Left ventricle myocardium inferior (tissue), 1 donor: ENCODE measurements at regions not wholly inside any gene's neighbourhood (a gene's known extent, or its start where the extent isn't known, plus 50 kb on each side); places are given as distances from the start of the nearest gene placed in this dataset.

Experiments
- DNase-seq: peaks from one replicate; pipeline ENCODE4 v3.0.0-alpha.2; 2020
- H3K27ac ChIP-seq: fragments of 200-600 bp; replicated peaks from 2 replicates; pipeline ENCODE4 v1.8.0; 2021
- H3K27me3 ChIP-seq: fragments of 200-600 bp; 2 replicates; pipeline ENCODE4 v1.8.0; 2021; ENCODE audit warnings: low read depth
- H3K36me3 ChIP-seq: fragments of 200-600 bp; 2 replicates; pipeline ENCODE4 v1.8.0; 2021
- H3K4me1 ChIP-seq: fragments of 200-600 bp; 2 replicates; pipeline ENCODE4 v1.8.0; 2021
- H3K4me3 ChIP-seq: fragments of 200-600 bp; 2 replicates; pipeline ENCODE4 v1.8.0; 2021; ENCODE audit warnings: mild to moderate bottlenecking, moderate library complexity
- H3K9me3 ChIP-seq: fragments of 200-600 bp; replicated peaks from 2 replicates; pipeline ENCODE4 v1.8.0; 2021
- intact Hi-C: fragments of 100-400 bp; cut with micrococcal nuclease; formaldehyde crosslinking; loops from one replicate; pipeline ENCODE4 v1.11.0; 2022
- TF ChIP-seq, protein P1 (sequence below): fragments of 200-600 bp; IDR thresholded peaks from 2 replicates; pipeline ENCODE4 v1.8.0; 2021; ENCODE audit warnings: antibody characterized with exemption, mild to moderate bottlenecking, borderline replicate concordance
- donor health status: DM: no; HTN: yes; CAD: no; lungs with severe emphysema.

DNA sequence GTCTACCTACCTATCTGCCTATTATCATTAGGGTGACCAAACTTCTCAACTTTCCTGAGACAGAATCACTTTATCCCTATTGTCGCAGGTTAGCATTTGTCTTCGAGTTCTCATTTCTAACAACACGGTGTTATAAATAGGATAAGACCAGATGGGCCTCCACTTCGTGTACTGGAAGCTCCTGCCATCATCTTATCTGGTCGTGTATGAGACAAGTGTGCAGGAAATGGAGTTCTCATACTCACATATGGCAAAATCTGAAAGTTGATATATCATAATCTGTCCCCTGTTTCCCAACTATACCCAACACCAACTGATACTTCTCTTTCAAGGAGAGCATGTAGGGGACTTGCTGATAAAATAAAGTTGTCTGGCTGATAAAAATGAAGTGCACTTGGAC lies 287.4 kb upstream of the FOXK1 start:
- DNase-seq, result no peak
- TF ChIP-seq, protein P1, sequence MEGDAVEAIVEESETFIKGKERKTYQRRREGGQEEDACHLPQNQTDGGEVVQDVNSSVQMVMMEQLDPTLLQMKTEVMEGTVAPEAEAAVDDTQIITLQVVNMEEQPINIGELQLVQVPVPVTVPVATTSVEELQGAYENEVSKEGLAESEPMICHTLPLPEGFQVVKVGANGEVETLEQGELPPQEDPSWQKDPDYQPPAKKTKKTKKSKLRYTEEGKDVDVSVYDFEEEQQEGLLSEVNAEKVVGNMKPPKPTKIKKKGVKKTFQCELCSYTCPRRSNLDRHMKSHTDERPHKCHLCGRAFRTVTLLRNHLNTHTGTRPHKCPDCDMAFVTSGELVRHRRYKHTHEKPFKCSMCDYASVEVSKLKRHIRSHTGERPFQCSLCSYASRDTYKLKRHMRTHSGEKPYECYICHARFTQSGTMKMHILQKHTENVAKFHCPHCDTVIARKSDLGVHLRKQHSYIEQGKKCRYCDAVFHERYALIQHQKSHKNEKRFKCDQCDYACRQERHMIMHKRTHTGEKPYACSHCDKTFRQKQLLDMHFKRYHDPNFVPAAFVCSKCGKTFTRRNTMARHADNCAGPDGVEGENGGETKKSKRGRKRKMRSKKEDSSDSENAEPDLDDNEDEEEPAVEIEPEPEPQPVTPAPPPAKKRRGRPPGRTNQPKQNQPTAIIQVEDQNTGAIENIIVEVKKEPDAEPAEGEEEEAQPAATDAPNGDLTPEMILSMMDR, result no peak
- Histone ChIP-seq H3K27me3 (no peaks in the 10 kb centered on the region), H3K9me3 (peaks cover 18% of the 10 kb centered on the region), H3K36me3 (no peaks in the 10 kb centered on the region), H3K4me1 (no peaks in the 10 kb centered on the region), H3K27ac (no peak overlapping the region), H3K4me3 (no peak overlapping the region)
- intact Hi-C loops, result no loop called here

DNA sequence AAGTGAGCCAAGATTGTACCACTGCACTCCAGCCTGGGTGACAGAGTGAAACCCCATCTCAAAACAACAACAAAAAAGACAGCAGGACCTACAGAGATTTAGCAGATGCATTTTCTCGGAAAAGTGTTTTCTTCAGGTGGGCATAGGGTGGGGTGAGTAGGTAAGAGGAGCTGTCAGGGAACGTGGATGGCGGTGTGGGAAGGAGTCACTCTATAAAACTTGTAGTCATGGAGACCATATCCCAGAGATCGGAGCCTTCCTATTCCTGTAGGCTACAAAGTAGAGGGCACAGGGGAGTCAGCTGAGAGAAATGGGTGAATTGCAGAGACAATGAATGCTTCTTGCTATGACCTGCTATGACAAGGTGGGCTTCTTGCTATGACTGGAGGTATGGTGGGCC lies 283.0 kb upstream of the FOXK1 start:
- TF ChIP-seq, protein P1, result no peak
- Histone ChIP-seq H3K27ac (no peak overlapping the region), H3K4me3 (no peak overlapping the region), H3K4me1 (no peaks in the 10 kb centered on the region), H3K27me3 (no peaks in the 10 kb centered on the region), H3K36me3 (no peaks in the 10 kb centered on the region), H3K9me3 (peaks cover 18% of the 10 kb centered on the region)
- intact Hi-C loops, result no loop called here
- DNase-seq, result no peak

DNA sequence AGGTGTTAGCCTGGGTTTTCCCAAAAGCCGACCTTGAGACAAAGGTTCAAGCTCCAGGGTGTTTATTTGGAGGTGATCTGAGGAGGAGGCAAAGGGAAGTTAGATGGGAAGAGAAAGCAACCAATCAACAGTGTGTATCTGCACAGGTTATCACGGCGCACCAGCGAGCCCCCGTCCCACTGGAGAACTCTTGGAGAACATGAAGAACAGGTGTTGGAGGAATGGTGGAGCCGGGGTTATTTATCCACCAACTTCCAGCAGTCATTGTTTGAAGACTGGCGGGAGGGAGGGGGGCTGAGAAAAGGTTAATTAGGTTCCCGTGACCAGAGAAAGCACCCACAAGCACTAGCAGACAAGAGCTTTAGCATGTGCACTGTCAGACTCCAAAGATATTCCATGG lies 282.5 kb upstream of the FOXK1 start:
- no peaks in the 10 kb centered on the region for H3K27me3 ChIP-seq
- DNase-seq, result no peak
- H3K36me3 ChIP-seq, result no peaks in the 10 kb centered on the region
- H3K27ac ChIP-seq, result no peak overlapping the region
- H3K4me1 ChIP-seq, result no peaks in the 10 kb centered on the region
- peaks cover 18% of the 10 kb centered on the region for H3K9me3 ChIP-seq
- H3K4me3 ChIP-seq, result no peak overlapping the region
- intact Hi-C loops, result no loop called here
- TF ChIP-seq, protein P1, result no peak

DNA sequence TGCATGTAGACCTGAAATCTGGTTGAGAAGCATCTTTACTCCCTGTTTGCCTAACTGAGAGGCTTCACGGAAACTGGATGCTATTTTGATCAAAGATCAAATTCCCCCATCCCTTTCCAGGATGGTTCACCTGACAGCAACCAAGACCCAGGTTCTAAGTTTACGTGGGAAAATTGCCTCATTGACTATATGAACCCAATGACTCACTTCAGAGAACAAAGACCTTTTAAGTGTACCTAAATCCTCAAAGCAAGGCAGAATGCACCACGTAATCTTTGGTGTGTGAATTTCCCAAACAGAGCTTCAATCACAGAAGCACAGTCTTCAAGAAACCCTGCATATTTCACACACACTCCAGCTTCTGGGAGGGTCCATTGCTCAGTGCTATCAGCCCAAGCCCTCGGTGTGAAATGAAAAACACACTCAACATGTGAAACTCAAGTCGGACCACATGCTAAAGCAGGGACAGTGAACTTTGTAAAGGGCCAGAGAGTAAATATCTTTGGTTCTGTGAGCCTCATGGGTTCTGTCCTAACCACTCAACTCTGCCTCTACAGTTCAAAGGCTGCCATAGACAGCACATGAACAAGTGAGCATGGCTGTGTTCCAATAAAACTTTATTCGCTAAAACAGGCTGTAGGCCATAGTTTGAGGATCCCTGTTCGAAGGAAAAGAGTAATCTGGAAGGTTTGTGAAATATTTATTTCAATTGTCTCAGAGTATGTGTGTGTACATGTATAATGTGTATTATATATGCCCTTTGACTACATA lies 275.6 kb upstream of the FOXK1 start:
- Histone ChIP-seq H3K27me3 (no peaks in the 10 kb centered on the region), H3K4me3 (no peak overlapping the region), H3K27ac (no peak overlapping the region), H3K4me1 (no peaks in the 10 kb centered on the region), H3K9me3 (peaks cover 14% of the 10 kb centered on the region), H3K36me3 (no peaks in the 10 kb centered on the region)
- intact Hi-C loops, result no loop called here
- DNase-seq, result no peak
- TF ChIP-seq, protein P1, result no peak

DNA sequence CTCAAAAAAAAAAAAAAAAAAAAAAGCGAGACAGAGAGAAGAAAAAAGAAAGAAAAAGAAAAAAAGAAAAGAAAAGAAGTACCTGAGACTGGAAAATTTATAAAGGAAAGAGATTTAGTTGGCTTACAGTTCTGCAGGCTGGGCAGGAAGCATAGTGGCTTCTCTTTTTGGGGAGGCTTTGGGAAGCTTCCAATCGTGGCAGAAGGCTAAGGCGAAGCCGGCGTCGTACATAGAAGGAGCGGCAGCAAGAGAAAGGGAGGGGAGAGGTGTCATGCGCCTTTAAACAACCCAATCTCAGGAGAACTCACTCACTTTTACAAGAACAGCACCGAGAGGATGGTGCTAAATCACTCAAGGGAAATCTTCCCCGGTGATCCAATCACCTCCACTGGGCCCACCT lies 272.1 kb upstream of the FOXK1 start:
- DNase-seq, result no peak
- Histone ChIP-seq H3K4me1 (no peaks in the 10 kb centered on the region), H3K27me3 (no peaks in the 10 kb centered on the region), H3K36me3 (no peaks in the 10 kb centered on the region), H3K4me3 (no peak overlapping the region), H3K9me3 (peaks cover 32% of the 10 kb centered on the region), H3K27ac (no peak overlapping the region)
- intact Hi-C loops, result no loop called here
- TF ChIP-seq, protein P1, result no peak
